NT2/D1 (cell line): ENCODE measurements at regions not wholly inside any gene's neighbourhood (a gene's known extent, or its start where the extent isn't known, plus 50 kb on each side); places are given as distances from the start of the nearest gene placed in this dataset.

Experiments
- SUZ12 ChIP-seq: IDR thresholded peaks from 2 replicates; pipeline ENCODE4 v1.6.1; 2011; ENCODE audit not compliant: insufficient read length, insufficient read depth; ENCODE audit errors: extremely low read depth
- ZNF274 ChIP-seq: IDR thresholded peaks from 2 replicates; pipeline ENCODE4 v1.6.1; 2011; ENCODE audit warnings: mild to moderate bottlenecking, low read depth, low read length

GRCh38 chr6:167558246-167559177, 233.6 kb downstream of the TTLL2 start:
- no peak for TF ChIP-seq ZNF274
- no peak for TF ChIP-seq SUZ12
